DMS 273 treated with DMSO at 0.1 percent for 48 hours (cell line): ENCODE measurements at regions not wholly inside any gene's neighbourhood (a gene's known extent, or its start where the extent isn't known, plus 50 kb on each side); places are given as distances from the start of the nearest gene placed in this dataset.

Source experiments
- DNase-seq: peaks from one replicate; lab custom pipeline; 2025; lab: John Stamatoyannopoulos, UW

GRCh38 chr1:193348769-193349535, 162.5 kb upstream of the B3GALT2 start:
- DNase-seq, result no peak

GRCh38 chr1:193348091-193348768, 161.8 kb upstream of the B3GALT2 start:
- no peak for DNase-seq

- no peak for DNase-seq
These were observed 159.7 kb upstream of the B3GALT2 start for GRCh38 chr1:193346085-193346484.

- DNase-seq, result no peak
These were observed 156.4 kb upstream of the B3GALT2 start for GRCh38 chr1:193342811-193343210.

DNA sequence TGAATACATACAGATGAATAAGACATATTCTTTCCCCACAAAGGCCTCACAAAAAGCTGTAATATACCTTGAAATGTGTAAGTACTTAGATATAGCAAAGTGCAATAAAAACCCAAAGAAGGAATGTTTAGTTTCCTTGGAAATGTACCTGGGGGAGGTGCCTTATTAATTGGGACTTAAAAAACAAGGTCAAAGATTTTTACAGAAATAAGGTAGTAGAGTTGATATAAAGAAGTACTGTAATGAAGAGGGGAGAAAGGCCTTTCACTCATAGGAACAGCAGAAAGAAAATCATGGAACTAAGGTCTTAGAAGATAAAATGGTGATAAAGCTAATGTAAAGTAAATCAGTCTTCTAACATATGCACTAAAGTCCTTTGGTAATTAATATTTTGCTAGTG, 153.9 kb upstream of the B3GALT2 start:
- DNase-seq, result no peak

DNA sequence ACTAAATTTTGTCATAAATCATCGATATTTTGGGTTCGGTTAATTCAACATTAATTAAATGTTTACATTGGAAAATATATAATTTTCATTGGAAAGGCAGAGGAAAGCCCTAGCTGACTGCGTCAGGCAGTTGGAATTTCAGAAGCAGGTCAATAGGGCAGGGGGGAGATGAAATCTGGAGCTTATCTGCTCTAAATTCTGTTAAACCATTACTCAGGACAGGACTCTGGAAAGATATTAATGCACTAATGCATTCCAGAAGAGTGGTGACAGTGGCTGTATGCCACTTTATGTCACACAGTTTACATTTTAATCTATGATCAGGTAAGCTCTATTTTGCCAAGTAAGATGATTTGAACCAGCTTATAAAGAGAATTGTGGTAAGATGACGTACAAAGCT, 153.0 kb upstream of the B3GALT2 start:
- no peak for DNase-seq

DNA sequence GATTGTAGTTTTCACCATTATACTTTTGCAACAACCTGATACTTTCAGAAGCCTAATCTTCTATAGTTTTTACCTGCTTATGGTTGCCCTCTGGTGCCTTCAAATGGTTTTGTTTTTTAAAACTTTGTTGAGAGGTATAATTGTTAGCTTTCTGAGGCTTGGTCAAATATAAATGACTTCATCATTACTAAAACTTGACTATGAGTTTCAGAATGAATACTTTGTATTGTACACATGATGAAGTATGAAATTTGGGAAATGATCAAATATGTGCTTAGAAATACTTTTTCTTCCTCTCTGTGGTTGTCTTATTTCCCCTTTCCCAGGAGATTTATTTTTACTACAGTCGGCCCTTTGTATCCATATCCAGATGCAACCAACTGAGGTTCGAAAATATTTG, 151.8 kb upstream of the B3GALT2 start:
- no peak for DNase-seq

DNA sequence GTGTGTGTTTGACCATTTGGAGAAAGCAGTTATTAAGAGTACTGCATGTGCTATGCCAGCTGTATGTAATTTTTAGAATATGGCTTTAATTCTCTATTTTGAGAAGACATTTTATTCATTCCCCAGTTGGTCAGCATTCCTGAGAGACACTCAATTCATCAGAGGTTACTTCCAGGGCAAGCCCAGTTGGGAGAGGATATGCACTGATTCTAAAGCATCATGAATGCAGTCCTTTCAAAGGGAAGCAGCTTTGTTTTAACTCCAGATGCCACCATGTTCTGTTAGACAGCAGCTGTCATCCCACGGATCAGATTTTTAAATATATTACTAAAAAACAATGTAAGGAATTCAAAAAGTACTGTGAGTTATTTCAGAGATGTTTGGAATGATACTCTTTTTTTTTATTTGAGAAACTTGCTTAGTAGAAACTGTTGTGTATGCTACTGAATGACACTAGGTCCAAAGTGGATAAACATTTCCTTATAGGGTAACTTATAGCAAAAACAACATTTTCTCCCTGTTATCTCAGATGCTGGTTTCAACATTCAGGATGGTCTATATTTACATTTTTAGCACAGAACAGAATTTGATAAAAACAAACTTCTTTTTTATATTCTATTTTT, 149.5 kb upstream of the B3GALT2 start:
- no peak for DNase-seq

GRCh38 chr1:193333166-193333565, 146.8 kb upstream of the B3GALT2 start:
- no peak for DNase-seq

DNA sequence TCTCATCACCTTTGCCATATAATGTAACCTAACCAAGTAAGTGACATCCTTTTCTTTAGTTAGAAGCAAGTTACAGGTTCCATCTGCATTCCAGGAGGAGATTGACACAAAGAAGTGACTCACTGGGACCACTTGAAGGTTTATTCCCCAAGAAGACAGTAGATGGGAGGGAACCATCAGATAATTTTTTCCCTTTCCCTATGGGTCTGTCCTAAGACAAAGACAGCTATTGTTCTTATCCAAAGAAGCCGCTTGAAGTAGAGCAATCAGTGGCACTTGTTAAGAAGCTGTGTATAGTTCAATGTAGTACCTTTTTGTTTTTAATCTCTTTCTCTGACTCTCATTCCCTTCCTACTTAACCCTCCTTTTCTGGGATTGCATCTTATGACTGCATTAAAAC, 139.9 kb upstream of the B3GALT2 start:
- DNase-seq, result no peak

- DNase-seq, result no peak
These were observed 139.4 kb upstream of the B3GALT2 start for GRCh38 chr1:193325771-193326170.

DNA sequence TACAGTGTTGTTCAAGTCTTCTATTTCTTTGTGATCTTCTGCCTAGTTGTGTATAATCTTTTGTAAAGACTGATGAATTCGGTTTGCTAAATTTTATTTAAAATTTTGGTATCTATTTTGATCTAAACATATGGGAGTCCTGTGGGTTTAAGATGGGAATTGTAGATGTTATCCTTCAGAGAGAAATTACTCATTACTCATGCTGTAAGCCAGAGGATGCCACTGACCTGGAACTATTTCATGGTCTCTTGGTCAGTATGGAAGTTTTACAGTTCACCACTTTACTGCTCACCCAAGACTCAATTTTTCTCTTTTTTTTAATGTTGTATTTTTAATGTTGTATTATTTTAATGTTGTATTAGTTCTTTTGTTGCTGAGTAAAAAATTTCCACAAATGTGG, 138.6 kb upstream of the B3GALT2 start:
- DNase-seq, result no peak

DNA sequence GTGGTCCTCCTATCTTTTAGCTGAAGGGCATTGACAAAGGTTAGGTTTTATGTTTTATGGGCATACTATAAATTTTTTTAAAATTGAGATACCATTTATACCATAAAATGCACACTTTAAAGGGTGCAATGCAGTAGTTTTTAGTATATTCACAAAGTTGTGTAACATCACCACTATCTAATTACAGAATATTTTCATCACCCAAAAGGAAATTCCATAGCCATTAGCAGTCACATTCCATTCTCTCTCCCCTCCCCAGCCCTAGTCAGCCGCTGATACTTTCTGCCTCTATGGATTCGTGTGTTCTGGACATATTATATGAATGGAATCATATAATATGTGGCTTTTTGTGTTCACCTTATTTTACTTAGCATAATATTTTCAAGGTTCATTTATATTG, 135.8 kb upstream of the B3GALT2 start:
- no peak for DNase-seq

DNA sequence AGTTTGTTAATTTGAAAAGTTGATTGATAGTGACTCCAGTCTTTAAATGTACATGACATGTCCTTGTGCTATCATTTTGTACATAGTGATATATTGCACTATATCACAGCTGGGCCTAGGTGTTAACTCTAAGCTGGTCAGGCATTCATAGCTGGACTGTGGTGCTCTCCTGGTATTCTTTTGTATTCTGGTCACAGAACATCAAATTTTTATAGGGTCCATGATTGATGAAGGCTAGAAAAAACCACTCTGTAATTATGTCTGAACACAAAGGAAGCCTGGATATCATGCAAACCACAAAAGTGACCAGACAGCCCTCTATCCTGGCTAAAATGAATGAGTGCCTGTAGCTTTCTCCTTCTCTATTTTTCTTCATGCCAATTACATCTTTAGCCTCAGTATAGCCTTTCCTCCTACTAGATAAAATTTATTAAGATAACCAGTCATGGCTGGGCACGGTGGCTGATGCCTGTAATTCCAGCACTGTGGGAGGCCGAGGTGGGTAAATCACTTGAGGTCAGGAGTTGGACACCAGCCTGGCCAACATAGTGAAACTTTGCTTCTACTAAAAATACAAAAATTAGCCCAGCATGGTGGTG, 134.9 kb upstream of the B3GALT2 start:
- no peak for DNase-seq

- DNase-seq, result no peak
These were observed 133.9 kb upstream of the B3GALT2 start for GRCh38 chr1:193320270-193320669.

GRCh38 chr1:193318347-193318746, 131.9 kb upstream of the B3GALT2 start:
- no peak for DNase-seq

DNA sequence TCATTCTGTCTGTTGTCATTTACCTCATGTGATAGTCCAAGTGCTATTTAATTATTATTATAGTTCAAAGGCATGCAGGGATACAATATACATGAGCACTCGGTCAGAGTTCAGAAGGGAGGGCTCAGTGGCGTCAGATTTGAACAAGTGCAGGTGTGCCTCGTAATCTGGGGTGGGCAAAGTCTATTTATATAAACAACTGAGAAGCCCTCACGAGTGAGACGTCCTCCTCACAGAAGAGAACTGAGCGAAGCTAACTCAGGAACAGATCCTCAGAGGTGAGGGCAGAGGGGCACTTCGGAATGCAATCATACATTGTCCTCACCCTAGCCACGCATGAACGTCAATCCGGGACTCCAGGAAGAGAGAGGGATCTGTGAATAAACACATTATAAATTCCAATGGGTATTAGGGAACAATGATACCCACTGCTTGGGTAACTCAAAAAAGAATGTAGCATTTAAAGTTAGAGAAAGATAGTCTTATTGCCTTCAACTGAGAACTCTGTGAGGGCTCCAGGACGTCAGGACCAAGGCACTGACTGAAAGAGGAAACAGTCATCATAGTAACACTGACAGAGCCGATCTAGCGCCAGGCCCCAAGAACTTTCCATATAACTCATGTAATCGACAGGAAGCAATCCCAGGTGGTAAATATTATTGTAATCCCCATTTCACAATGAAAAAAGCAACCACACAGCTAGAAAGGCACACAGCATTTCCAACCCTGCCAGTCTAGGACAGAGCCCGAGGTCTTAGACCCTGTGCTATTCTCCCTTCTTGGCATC, 127.1 kb upstream of the B3GALT2 start:
- DNase-seq, result no peak

- DNase-seq, result no peak
These were observed 126.0 kb upstream of the B3GALT2 start for GRCh38 chr1:193312432-193312831.

DNA sequence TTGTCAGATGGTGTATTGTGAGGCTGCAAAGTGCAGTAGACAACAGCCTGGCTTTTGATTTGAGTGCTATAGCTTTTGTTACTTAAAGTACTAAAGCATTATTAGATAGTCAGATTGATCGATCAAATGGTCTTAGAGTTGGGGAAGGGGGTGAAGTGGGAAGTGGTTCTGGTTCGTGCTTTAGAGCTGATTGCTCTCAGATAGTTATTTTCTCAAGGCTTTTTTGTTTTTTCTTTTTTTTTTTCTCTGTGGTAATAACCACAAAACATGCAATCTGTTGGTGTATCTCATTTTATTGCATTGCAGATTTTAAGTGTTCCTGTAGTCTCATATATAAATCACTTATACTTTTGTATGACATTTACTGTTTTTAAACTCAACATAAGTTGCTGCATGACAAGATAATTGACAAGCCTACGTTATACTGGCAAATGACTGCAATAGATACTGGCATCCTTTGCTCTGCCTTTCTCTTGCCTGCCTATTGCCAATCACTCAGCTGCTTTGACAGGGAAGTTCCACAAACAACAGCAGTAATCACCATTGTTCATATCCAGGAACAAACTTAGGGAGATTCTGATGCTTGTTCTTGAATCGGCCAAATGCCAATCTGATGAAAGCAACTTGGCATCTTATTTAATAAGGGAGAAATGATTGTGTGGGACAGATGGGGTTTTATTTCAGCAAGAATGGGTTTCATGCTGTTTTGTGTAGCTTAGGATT, 125.0 kb upstream of the B3GALT2 start:
- no peak for DNase-seq

DNA sequence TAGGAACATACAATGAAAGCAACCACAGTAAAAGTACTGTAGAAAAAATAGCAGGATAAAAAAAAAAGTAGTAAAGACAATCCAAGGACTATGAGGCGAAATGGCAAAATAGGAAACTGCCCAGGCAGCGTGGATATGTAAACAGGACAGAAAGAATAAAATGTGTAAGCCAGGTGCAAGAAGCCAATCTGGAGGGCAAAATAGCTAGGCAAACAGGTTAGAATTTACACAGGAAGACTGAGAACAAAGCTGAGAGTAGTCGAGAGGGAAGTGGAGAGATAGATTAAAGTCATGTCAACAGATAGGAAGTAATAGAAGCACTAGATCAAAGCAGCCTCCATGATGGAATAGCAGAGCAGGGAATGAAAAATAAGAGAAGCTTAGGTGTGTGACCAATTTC, 124.2 kb upstream of the B3GALT2 start:
- no peak for DNase-seq

DNA sequence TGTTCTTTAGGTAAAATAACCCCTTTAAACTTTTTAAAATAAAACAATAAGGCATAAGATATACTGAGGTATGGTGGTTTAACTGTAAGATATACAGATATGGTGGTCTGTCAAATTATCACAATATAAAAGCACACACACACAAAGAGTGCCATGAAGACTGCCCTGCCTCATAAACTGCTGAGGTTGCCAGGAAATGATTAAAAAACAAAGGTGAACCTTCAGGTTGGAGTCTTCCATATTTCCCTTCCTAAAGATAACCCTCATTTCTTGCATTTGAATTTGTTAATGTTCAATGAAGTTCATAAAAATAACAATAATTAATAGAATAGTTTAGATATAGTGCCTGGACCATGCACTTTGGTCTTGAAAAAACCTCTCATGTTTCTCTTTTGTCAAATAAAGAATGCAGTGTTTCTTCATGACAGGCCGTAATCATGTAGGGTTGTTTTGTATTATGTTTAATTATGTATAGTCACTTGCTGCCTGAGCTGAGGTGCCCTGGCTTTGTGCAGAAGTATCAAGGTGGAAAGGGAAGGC, 123.6 kb upstream of the B3GALT2 start:
- no peak for DNase-seq
